Stomach (tissue), 8 donors: ENCODE measurements at regions not wholly inside any gene's neighbourhood (a gene's known extent, or its start where the extent isn't known, plus 50 kb on each side); places are given as distances from the start of the nearest gene placed in this dataset.

Experiments used
- DNase-seq, 2 donors: peaks; one replicate each; pipeline versions ENCODE4 v3.0.0 to v3.0.0-alpha.2; 2013 to 2019
- H3K27ac ChIP-seq, 5 donors: fragments of 200-600 bp in 4 of 5; sonication (generic) in 4 of 5; one replicate each; pipeline ENCODE4 v1.5.1; 2013 to 2019; ENCODE audit warnings: mild to moderate bottlenecking in 1 of 5, moderate library complexity in 1 of 5
- H3K27me3 ChIP-seq, 3 donors: fragments of 200-600 bp; sonication (generic); one replicate each; pipeline ENCODE4 v1.5.1; 2017 to 2019; ENCODE audit warnings: mixed run types in 1 of 3
- H3K36me3 ChIP-seq, 4 donors: fragments of 200-600 bp; sonication (generic); 1 replicate in 3 of 4; 2 replicates in 1 of 4; pipeline ENCODE4 v1.5.1; 2016 to 2019
- H3K4me1 ChIP-seq, 4 donors: fragments of 200-600 bp; sonication (generic); one replicate each; pipeline ENCODE4 v1.5.1; 2016 to 2019
- H3K4me3 ChIP-seq, 4 donors: fragments of 200-600 bp; sonication (generic) in 3 of 4; one replicate each; pipeline ENCODE4 v1.5.1; 2016 to 2019; ENCODE audit warnings: mild to moderate bottlenecking in 1 of 4
- H3K9me3 ChIP-seq, 4 donors: fragments of 200-600 bp; sonication (generic); one replicate each; pipeline ENCODE4 v1.5.1; 2016 to 2019
- EP300 ChIP-seq: sonication (generic); formaldehyde crosslinking; IDR thresholded peaks from one replicate; pipeline ENCODE4 v1.6.1; 2017; ENCODE audit warnings: antibody characterized with exemption
- POLR2A ChIP-seq, 4 donors: fragments of 450-650 bp; IDR thresholded peaks; one replicate each; pipeline ENCODE4 v1.6.1; 2016; ENCODE audit warnings: antibody characterized with exemption in 4 of 4, control low read depth in 2 of 4, mild to moderate bottlenecking in 1 of 4, moderate library complexity in 1 of 4
- POLR2AphosphoS5 ChIP-seq, 3 donors: sonication (generic); formaldehyde crosslinking; IDR thresholded peaks; one replicate each; pipeline ENCODE4 v1.6.1; 2016; ENCODE audit warnings: antibody characterized with exemption in 3 of 3
- WGBS, 5 donors: extraction: QIAGEN DNeasy Blood & Tissue Kit in 3 of 5; methylation state at CpG; one replicate each; pipeline versions ENCODE4 v1.1.5 to v1.1.7; 2013 to 2018; 5-methylcytosine and 5-hydroxymethylcytosine counted together
- intact Hi-C: fragments of 100-400 bp; cut with DNase I; formaldehyde crosslinking; loops from one replicate; pipeline ENCODE4 v1.15.1; 2023; ENCODE audit warnings: low total_unique reads
- TF ChIP-seq, protein P1 (sequence below), 7 experiments: fragments of 450-650 bp in 4 of 7; fragments of 200-600 bp in 3 of 7; sonication (generic) in 3 of 7; IDR thresholded peaks; one replicate each; pipeline ENCODE4 v1.5.1; 2016 to 2019; ENCODE audit warnings: antibody characterized with exemption in 7 of 7, control low read depth in 2 of 7, mild to moderate bottlenecking in 1 of 7
- donor health status: healthy with polysubstance abuse.
- donor health status: Bipolar disorder and iron deficiency.
- donor health status: healthy.

DNA sequence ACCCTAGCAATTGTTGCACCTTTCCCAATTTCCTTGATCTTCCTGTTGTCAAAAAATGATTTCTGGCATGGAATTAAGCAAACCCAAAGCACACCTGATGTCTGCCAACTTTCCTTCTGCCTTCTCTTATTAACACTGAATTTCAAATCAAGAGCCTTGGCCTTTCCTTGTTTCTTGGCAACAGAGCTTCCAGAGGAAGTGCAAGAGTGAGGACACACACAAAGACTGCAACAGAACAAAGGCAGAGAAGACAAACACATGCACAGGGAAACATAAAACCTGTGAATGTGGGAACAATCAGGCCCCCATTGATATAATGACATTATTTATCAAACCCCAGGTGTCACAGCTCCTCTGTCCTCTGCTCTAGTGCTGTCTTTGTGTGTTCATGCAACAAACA is 73.0 kb upstream of the IL6 start:
- Histone ChIP-seq H3K36me3 (no peaks in the 10 kb centered on the region), H3K27me3 (no peaks in the 10 kb centered on the region), H3K9me3 (no peaks in the 10 kb centered on the region), H3K4me1 (no peaks in the 10 kb centered on the region), H3K27ac (no peak overlapping the region), H3K4me3 (no peak overlapping the region)
- TF ChIP-seq EP300, result no peak
- TF ChIP-seq POLR2A (IDR thresholded peaks at IDR 0.05), result no peak
- TF ChIP-seq, protein P1, sequence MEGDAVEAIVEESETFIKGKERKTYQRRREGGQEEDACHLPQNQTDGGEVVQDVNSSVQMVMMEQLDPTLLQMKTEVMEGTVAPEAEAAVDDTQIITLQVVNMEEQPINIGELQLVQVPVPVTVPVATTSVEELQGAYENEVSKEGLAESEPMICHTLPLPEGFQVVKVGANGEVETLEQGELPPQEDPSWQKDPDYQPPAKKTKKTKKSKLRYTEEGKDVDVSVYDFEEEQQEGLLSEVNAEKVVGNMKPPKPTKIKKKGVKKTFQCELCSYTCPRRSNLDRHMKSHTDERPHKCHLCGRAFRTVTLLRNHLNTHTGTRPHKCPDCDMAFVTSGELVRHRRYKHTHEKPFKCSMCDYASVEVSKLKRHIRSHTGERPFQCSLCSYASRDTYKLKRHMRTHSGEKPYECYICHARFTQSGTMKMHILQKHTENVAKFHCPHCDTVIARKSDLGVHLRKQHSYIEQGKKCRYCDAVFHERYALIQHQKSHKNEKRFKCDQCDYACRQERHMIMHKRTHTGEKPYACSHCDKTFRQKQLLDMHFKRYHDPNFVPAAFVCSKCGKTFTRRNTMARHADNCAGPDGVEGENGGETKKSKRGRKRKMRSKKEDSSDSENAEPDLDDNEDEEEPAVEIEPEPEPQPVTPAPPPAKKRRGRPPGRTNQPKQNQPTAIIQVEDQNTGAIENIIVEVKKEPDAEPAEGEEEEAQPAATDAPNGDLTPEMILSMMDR (IDR thresholded peaks at IDR 0.05), result no peak
- TF ChIP-seq POLR2AphosphoS5 (IDR thresholded peaks at IDR 0.05), result no peak
- intact Hi-C loops, result no loop called here
- peak in 1 of 2 donors; percentile 19 for DNase-seq

DNA sequence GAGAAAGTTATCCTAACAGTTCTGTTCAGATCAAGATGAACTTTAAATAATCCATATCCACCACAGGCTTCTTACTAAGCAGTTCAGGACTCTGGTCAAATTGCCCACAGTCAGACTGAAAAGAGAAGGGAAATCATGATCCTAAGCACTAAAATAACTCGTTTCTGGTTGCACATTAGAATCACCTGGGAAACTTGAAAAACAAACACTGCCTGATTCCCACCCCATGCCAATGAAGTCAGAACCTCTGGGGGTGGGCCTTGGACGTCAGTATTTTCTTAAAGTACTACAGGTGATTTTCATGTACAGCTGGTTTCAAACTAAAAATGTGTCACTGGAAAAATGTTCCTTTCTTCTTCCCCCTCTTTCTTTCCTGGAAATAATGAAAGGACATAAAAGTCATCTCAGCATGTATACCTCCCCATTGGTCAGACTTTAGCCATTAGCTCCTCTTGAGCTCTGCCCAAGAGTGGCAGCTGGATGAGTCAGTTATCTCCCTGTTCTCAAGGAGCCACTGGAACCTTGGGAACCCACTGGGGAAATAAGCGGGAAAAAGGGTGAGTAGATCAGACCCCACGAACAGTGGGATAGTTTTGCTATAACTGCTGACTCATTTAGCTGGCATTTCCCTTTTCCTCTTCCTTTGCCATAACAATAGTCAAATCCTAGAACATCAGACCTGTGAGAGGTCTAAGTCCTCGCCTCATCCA is 75.3 kb upstream of the IL6 start:
- Histone ChIP-seq H3K9me3 (peaks cover 0 to 12% (median 8%) of the 10 kb centered on the region in 4 donors), H3K27me3 (no peaks in the 10 kb centered on the region), H3K36me3 (no peaks in the 10 kb centered on the region), H3K4me1 (no peaks in the 10 kb centered on the region), H3K27ac (no peak overlapping the region), H3K4me3 (no peak overlapping the region)
- TF ChIP-seq, protein P1 (IDR thresholded peaks at IDR 0.05), result no peak
- TF ChIP-seq POLR2A (IDR thresholded peaks at IDR 0.05) (no peak), EP300 (no peak), POLR2AphosphoS5 (IDR thresholded peaks at IDR 0.05) (no peak)
- intact Hi-C loops, result no loop called here
- 57 to 62% (median 62%) methylated on average over 5 of the region's 5 CpGs for WGBS, 5 donors
- peak in 1 of 2 donors; percentile 35 for DNase-seq

DNA sequence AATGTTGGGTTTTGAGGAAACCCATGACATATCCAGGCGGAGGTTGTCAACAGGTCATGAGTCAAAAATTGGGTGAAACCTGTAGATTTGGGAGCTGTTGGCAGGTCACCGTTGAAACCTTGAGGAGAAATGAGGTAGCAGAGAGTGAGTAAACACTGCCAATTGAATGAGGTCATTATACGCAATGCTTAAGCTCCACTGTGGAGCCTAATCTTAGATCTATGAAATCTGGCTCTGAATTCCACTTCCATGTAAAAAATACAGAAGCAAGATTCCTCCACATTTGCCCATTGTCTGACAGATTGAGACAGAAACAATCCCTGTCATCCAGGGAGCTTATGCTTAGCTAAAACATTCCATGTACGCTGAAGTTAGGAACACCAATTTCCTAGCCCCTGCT is 76.0 kb upstream of the IL6 start:
- no peak overlapping the region for H3K4me3 ChIP-seq
- no peaks in the 10 kb centered on the region for H3K27me3 ChIP-seq
- H3K27ac ChIP-seq, result no peak overlapping the region
- H3K4me1 ChIP-seq, result no peaks in the 10 kb centered on the region
- 67 to 88% (median 81%) methylated on average over 4 of the region's 4 CpGs for WGBS, 5 donors
- intact Hi-C loops, result no loop called here
- no peak for TF ChIP-seq POLR2AphosphoS5 (IDR thresholded peaks at IDR 0.05)
- TF ChIP-seq POLR2A (IDR thresholded peaks at IDR 0.05), result no peak
- TF ChIP-seq, protein P1 (IDR thresholded peaks at IDR 0.05), result no peak
- no peak for TF ChIP-seq EP300
- no peak for DNase-seq
- no peaks in the 10 kb centered on the region for H3K36me3 ChIP-seq
- H3K9me3 ChIP-seq, result peaks cover 5 to 19% (median 14%) of the 10 kb centered on the region in 4 donors

DNA sequence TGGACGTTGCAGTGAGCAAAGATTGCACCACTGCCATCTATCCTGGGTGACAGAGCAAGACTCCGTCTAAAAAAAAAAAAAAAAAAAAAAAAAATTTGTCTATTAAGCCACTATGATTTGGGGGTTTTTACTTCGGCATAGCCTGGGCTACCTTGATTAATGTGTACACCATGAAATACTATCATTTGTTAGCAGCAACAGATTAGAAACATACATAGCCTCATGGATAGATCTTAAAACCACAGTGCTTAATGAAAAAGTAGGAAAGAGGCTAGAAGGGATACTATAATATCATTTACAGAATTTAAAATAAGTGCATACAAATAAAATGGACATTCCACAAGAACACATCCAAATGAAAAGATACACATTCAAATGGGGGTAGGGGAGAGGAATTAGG is 77.3 kb upstream of the IL6 start:
- Histone ChIP-seq H3K9me3 (peaks cover 8 to 29% (median 25%) of the 10 kb centered on the region in 4 donors), H3K4me1 (no peaks in the 10 kb centered on the region), H3K27me3 (no peaks in the 10 kb centered on the region), H3K4me3 (no peak overlapping the region), H3K36me3 (no peaks in the 10 kb centered on the region), H3K27ac (no peak overlapping the region)
- WGBS, 5 donors, result 82 to 89% (median 84%) methylated on average over 3 of the region's 3 CpGs
- DNase-seq, result no peak
- TF ChIP-seq POLR2AphosphoS5 (IDR thresholded peaks at IDR 0.05) (no peak), EP300 (no peak), POLR2A (IDR thresholded peaks at IDR 0.05) (no peak)
- TF ChIP-seq, protein P1 (IDR thresholded peaks at IDR 0.05), result no peak
- intact Hi-C loops, result no loop called here
